ENCODE measurements at regions not wholly inside any gene's neighbourhood (a gene's known extent, or its start where the extent isn't known, plus 50 kb on each side); places are given as distances from the start of the nearest gene placed in this dataset.

- no peaks in the 10 kb centered on the region for H3K36me3 ChIP-seq (ENCODE audit: control insufficient read depth, insufficient read depth, low read length)
- TF ChIP-seq TCF7L2 (IDR thresholded peaks at IDR 0.05; ENCODE audit: low read depth, low read length) (no peak), SIN3A (IDR thresholded peaks at IDR 0.05; ENCODE audit: borderline replicate concordance, insufficient read depth, low read depth, low read length) (no peak), REST (IDR thresholded peaks at IDR 0.05; ENCODE audit: insufficient read depth in 1 of 2, low read depth in 2 of 2, low read length in 1 of 2) (no peak), CTCF (IDR thresholded peaks at IDR 0.05) (no peak), POLR2AphosphoS5 (IDR thresholded peaks at IDR 0.05; ENCODE audit: low read depth, low read length) (no peak)
- no peak overlapping the region for H3K27ac ChIP-seq (ENCODE audit: low read length)
- no peaks in the 10 kb centered on the region for H3K4me1 ChIP-seq (ENCODE audit: control insufficient read depth, insufficient read depth, low read length)
- ATAC-seq = no peak
- no peak overlapping the region for H3K4me3 ChIP-seq (ENCODE audit: low read depth in 2 of 2, low read length in 2 of 2)
- ChIA-PET CTCF (interaction anchor here (0.6 kb wide), 1 partner anchor 609 kb away, joined by 14 read pairs; no protein-coding TSS in a partner anchor), POLR2A (no interaction called here)
- H3K27me3 ChIP-seq (ENCODE audit: control insufficient read depth, insufficient read depth, low read length) = no peaks in the 10 kb centered on the region
- DNase-seq (ENCODE audit: low read depth, low spot score) = no peak
- no TSS peak for BruUV-seq (replicated peaks)
- H3K9me3 ChIP-seq (ENCODE audit: control insufficient read depth, insufficient read depth, low read depth, low read length) = no peaks in the 10 kb centered on the region
- intact Hi-C loops (cut with micrococcal nuclease; ENCODE audit: unreplicated experiment) = no loop called here
- in situ Hi-C loops (cut with HindIII; ENCODE audit: low pct_unique_long_range_greater_than_20kb, low sequenced_read_pairs) = no loop called here
Observed at GRCh38 chr16:60739737-60740683, 1296.2 kb downstream of the CDH8 start.

- no peaks in the 10 kb centered on the region for H3K36me3 ChIP-seq (ENCODE audit: control insufficient read depth, insufficient read depth, low read length)
- ATAC-seq = no peak
- DNase-seq (ENCODE audit: low read depth, low spot score) = no peak
- no peak for TF ChIP-seq SIN3A (IDR thresholded peaks at IDR 0.05; ENCODE audit: borderline replicate concordance, insufficient read depth, low read depth, low read length)
- TF ChIP-seq TCF7L2 (IDR thresholded peaks at IDR 0.05; ENCODE audit: low read depth, low read length) = no peak
- TF ChIP-seq CTCF (IDR thresholded peaks at IDR 0.05) = no peak
- TF ChIP-seq REST (IDR thresholded peaks at IDR 0.05; ENCODE audit: insufficient read depth in 1 of 2, low read depth in 2 of 2, low read length in 1 of 2) = no peak
- no peak for TF ChIP-seq POLR2AphosphoS5 (IDR thresholded peaks at IDR 0.05; ENCODE audit: low read depth, low read length)
- in situ Hi-C loops (cut with HindIII; ENCODE audit: low pct_unique_long_range_greater_than_20kb, low sequenced_read_pairs) = no loop called here
- intact Hi-C loops (cut with micrococcal nuclease; ENCODE audit: unreplicated experiment) = no loop called here
- no TSS peak for BruUV-seq (replicated peaks)
- ChIA-PET CTCF (no interaction called here), POLR2A (no interaction called here)
- no peaks in the 10 kb centered on the region for H3K27me3 ChIP-seq (ENCODE audit: control insufficient read depth, insufficient read depth, low read length)
- no peaks in the 10 kb centered on the region for H3K4me1 ChIP-seq (ENCODE audit: control insufficient read depth, insufficient read depth, low read length)
- H3K9me3 ChIP-seq (ENCODE audit: control insufficient read depth, insufficient read depth, low read depth, low read length) = no peaks in the 10 kb centered on the region
- H3K27ac ChIP-seq (ENCODE audit: low read length) = no peak overlapping the region
- H3K4me3 ChIP-seq (ENCODE audit: low read depth in 2 of 2, low read length in 2 of 2) = no peak overlapping the region
Observed at GRCh38 chr16:60731329-60732050, 1304.7 kb downstream of the CDH8 start.

Measured in Panc1 (cell line).